ENCODE measurements at regions not wholly inside any gene's neighbourhood (a gene's known extent, or its start where the extent isn't known, plus 50 kb on each side); places are given as distances from the start of the nearest gene placed in this dataset.
"Not testable (repeated sequence)": the region's sequence is repeated elsewhere in the genome, so short reads cannot be mapped to it uniquely, and the experiment has no call there.

DNA sequence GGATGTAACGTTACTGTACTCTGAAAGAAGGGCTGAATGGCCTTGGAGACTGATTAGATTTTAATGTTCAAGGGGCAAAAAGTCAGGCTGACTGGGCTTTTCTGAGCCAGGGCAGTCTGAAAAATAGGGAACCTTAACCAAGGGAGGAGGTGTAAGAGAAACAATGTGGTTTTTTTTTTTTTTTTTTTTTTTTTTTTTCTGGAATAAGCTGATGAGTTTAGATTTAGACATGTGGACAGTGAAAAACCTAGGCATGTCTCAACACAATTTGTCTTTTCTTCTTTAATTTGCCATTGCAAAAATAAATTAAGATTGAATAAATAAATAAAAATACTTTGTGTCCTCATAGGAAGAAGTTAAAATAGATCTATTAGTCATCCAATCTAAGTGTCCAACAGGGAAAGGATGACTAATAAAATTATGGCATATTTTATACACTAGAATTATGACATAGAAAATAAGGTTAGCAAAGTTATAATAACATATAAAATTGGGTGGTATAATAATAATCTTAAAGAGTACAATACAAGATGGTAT, 237.6 kb upstream of the TRIB2 start:
- no peak for FAIRE-seq

DNA sequence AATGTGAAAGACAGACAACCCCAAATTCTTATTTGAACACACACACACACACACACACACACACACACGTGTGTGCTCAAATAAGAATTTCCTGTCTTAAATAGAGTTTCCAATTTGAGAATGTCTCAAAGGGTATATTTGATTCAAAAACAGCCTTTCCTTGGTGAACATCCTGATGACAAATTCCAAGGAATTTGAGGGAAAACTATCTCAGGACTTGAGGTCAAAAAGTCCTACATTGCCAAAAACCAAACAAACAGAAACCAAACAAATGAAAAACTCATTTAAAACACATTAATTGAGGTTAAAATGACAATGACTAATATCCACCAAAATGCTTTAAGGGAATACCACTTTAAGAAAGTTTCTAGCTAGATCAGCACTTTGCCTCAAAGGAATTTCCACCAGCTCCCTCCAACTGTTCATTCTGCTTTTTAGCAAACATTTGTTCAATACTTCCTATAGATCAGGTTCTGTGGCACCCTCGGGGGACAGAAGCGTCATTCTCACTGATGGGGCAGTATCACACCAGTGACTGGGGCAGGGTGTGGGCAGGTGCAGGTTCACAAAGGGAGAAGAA, 232.1 kb upstream of the TRIB2 start:
- FAIRE-seq = no peak

DNA sequence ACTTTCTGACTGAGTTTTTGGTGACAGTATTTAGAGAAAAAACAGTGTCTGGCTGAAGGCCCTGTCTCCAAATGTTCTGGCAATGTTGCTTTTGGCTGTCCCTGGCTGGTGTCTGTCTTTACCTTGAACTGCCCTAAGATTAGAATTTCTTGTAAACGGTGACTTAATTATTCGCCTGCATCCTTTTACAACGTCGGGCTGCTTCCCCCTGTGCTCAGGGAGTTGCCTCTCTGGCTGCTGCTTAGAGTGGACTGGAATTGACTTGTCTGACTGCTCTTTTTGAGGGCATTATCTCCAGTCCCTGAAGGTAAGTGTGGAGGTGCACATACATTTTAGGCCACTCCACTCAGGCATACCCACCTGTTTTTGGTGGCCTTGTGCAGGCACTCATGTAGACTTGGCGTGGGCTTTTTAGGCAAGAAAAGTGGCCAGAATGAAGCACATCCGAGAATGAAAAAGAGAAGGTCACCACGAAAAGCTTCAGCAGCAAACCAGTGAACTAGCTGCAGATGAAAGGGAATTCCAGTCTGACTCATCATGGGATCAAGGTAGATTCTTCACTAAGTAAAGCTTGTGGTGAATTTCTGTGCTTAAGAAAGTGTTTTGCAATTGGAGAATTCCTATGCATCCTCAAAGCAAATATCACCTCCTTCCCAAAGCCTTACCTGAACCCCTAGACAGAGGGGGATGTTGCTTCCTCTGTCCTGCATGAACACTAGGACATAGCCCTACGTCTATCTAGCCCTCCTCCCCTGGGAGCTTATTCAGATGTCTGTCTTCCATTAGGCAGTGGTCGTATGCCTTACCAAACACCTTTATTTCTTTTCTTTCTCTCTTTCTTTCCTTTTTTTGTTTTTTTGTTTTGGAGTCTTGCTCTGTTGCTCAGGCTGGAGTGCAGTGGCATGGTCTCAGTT, 230.3 kb upstream of the TRIB2 start:
- FAIRE-seq = no peak

- FAIRE-seq = no peak
These were observed 229.3 kb upstream of the TRIB2 start for GRCh38 chr2:12487253-12488004.

GRCh38 chr2:12488352-12489318, 228.1 kb upstream of the TRIB2 start:
- FAIRE-seq = no peak

DNA sequence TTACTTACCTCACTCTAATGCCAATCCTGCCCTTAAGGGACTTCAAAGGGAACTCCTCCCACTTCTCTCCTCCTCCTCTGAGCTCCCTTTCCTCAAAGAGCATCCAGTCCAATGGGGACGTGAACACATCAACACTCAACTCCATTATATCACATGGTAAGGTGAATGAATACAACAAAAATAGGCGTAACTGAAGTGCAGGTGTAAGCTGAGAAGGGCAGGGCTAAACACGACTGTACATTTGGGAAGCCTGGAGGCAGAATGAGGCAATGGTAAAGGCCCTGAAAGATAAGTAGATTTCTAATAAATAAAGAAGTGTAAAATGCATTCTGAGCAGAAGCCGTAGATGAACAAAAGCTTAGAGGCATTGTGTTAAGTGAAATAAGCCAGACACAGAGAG, 226.1 kb upstream of the TRIB2 start:
- FAIRE-seq = no peak

- FAIRE-seq = not testable (repeated sequence)
These were observed 224.4 kb upstream of the TRIB2 start for GRCh38 chr2:12492360-12492759.

DNA sequence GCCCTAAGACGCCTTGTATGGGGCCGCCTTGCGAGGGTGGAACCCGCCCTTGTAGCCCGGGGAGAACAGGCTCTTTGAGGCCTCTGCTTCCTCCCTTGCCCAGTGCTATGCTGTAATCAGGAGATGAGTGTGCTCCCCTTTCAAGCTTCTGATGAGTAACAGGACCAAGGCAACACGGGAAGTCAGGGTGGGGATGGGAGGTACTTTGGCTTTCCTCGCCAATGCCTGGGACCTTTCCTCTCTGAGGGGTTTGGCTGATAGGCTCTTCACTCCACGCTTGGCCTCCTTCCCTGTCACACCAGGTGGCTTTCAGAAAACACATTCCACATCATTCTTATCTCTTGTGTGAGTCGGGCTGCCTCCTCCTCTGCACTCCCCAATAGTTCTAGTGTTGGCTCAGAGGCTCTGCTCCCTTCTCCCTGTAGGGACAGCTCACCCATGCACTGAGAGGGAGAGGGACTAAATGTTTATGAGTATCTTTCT, 223.7 kb upstream of the TRIB2 start:
- FAIRE-seq = no peak

GRCh38 chr2:12495247-12495868, 221.4 kb upstream of the TRIB2 start:
- no peak for FAIRE-seq

- no peak for FAIRE-seq
These were observed 218.4 kb upstream of the TRIB2 start for GRCh38 chr2:12498286-12498685.

DNA sequence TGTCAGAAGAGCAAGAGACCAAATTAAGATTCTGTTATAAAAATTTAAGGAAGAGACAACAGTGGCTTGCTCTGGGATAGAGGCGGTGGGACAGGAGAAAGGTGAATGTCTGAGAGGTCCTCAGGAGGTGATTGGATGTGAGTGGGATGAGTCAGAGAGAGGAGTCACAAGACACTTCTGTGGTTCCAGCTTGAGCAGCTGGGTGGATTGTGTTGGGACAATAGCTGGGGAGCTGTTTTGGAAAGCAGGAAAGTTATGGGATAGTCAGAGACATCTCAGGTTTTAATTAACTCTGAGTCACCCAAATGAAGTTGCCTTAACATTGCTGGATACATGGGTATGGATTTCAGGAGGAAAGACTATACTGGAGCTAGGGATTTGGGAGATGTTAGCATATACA, 218.0 kb upstream of the TRIB2 start:
- FAIRE-seq = no peak

GRCh38 chr2:12500899-12501298, 215.8 kb upstream of the TRIB2 start:
- FAIRE-seq = no peak

DNA sequence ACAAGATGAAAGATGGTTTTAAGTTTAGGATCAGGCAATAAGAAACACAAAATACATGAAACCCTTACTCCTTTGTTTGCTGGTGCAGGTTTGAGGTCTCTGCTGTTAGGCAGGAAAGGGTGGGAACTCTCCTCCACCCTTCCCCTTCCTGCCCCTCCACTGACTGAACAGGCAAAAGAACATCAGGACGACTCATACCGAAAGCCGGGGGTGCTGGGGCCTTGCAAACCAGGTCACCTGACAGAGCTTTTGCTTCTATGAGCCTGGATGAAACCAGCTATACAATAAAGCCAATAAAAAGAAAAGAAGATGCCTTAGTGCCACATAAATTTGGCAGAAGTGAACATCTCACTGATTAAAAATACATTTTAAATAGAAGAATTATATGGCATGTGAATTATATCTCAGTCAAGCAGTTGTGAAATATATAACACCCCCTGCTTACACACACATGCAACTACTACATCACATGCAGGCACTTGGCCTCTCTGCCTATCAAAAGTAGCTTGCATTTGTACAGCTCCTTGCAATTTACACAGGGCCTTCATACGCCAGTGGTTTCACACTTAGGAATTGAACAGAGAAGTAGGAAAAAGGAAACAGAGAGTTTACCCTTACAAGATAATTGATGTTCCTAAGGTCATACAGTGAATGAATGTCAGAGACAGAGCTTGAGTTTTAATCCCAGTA, 215.1 kb upstream of the TRIB2 start:
- no peak for FAIRE-seq

DNA sequence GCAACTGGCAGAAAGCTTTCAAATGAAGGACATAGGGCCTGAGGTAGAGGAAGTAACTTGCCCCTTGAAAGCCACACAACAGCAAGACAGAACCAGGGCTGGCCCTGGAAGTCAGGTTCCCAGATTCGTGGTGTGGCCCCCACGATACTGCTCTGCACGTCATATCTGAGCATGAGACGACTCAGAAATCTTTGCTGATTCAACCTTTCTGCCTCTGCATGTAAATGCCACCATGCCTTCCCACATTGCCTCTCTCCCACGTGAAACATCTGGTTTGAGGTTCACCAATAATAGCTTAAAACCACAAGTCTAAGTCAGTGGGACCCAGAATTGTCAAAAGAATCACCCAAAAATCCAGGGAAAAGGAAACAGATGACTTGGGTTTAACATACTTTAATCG, 214.0 kb upstream of the TRIB2 start:
- no peak for FAIRE-seq

- FAIRE-seq = no peak
These were observed 212.3 kb upstream of the TRIB2 start for GRCh38 chr2:12504443-12504842.

- no peak for FAIRE-seq
These were observed 209.9 kb upstream of the TRIB2 start for GRCh38 chr2:12506846-12507245.

- FAIRE-seq = no peak
These were observed 209.4 kb upstream of the TRIB2 start for GRCh38 chr2:12507295-12507694.

GRCh38 chr2:12510070-12510469, 206.7 kb upstream of the TRIB2 start:
- no peak for FAIRE-seq

DNA sequence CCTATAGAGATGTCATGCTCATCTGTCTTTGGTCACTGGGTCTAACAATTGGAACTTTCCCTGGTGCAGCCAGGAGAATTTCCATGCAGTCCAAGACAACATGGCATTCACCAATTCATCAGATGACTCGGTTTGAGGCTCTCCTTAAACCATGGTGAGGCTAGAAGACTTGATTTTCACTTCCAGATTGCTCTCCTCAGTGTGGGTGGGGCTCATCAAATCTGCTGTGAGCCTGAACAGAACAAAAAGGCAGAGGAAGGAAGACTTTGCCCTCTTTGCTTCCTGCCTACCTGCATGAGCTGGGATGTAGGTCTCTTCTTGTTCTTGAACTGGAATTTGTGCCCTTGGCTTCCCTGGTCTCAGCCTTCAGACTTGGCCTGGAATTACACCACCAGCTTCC, 203.4 kb upstream of the TRIB2 start:
- FAIRE-seq = no peak

DNA sequence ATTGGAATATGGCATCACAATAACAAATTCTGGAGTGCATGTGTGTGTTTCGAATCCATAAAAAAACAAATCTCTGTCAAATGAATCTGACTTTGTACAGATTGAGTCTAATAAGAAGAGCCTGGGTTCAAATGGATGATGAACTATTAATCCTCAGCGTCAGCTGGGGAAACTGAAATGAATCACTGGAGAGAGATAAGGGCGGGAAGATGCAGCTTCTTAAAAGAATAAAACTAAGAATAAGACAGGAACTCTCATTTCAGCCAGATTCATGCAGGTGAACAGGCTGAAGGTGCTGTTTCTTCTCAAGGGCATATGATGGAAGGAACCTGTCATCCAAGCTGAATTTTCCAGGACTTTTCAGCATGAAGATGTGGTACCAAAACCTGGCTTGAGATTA, 202.6 kb upstream of the TRIB2 start:
- FAIRE-seq = no peak
